Small intestine (tissue), 7 donors: ENCODE measurements at regions not wholly inside any gene's neighbourhood (a gene's known extent, or its start where the extent isn't known, plus 50 kb on each side); places are given as distances from the start of the nearest gene placed in this dataset.

Source experiments
- DNase-seq, 2 donors: peaks; one replicate each; pipeline versions ENCODE4 v3.0.0 to v3.0.0-alpha.2; 2013
- FAIRE-seq: peaks from 2 replicates; lab custom pipeline; 2012; peaks lifted over from hg19 to GRCh38; lab: Jason Lieb, UNC
- H3K27ac ChIP-seq, 3 donors: one replicate each; pipeline ENCODE4 v1.5.1; 2013; ENCODE audit warnings: low read length in 2 of 3, mild to moderate bottlenecking in 2 of 3, control low read depth in 1 of 3, inconsistent platforms in 1 of 3, low read depth in 1 of 3, moderate library complexity in 1 of 3
- H3K27me3 ChIP-seq, 3 donors: one replicate each; pipeline ENCODE4 v1.6.1; 2013; ENCODE audit warnings: low read length in 3 of 3, inconsistent platforms in 1 of 3; ENCODE audit not compliant: control insufficient read depth in 3 of 3, insufficient read depth in 3 of 3
- H3K36me3 ChIP-seq, 3 donors: one replicate each; pipeline ENCODE4 v1.6.1; 2013; ENCODE audit warnings: low read length in 3 of 3, inconsistent platforms in 1 of 3, low read depth in 1 of 3, mild to moderate bottlenecking in 1 of 3, moderate library complexity in 1 of 3; ENCODE audit not compliant: control insufficient read depth in 3 of 3, insufficient read depth in 2 of 3
- H3K4me1 ChIP-seq, 3 donors: one replicate each; pipeline ENCODE4 v1.6.1; 2013; ENCODE audit warnings: low read length in 2 of 3, inconsistent platforms in 1 of 3, low read depth in 1 of 3, mild to moderate bottlenecking in 1 of 3, moderate library complexity in 1 of 3; ENCODE audit not compliant: control insufficient read depth in 3 of 3, insufficient read depth in 2 of 3
- H3K4me3 ChIP-seq, 3 donors: one replicate each; pipeline ENCODE4 v1.5.1; 2013; ENCODE audit warnings: low read length in 3 of 3, control low read depth in 1 of 3, inconsistent platforms in 1 of 3, low read depth in 1 of 3, mild to moderate bottlenecking in 1 of 3, moderate library complexity in 1 of 3
- H3K9me3 ChIP-seq, 2 donors: one replicate each; pipeline ENCODE4 v1.6.1; 2013; ENCODE audit warnings: low read depth in 1 of 2, low read length in 1 of 2; ENCODE audit not compliant: control insufficient read depth in 2 of 2, insufficient read depth in 1 of 2
- WGBS, 3 donors: extraction: QIAGEN DNeasy Blood & Tissue Kit; methylation state at CpG; one replicate each; pipeline ENCODE4 v1.1.7; 2013; 5-methylcytosine and 5-hydroxymethylcytosine counted together
- donor health status: healthy with polysubstance abuse.
- donor health status: control.
- donor health status: control.
- donor health status: Bipolar disorder and iron deficiency.
- donor health status: healthy.

GRCh38 chr1:55700359-55701130, 485.4 kb upstream of the USP24 start:
- Histone ChIP-seq H3K4me1 (no peaks in the 10 kb centered on the region), H3K27ac (no peak overlapping the region), H3K36me3 (no peaks in the 10 kb centered on the region), H3K4me3 (no peak overlapping the region), H3K9me3 (no peaks in the 10 kb centered on the region), H3K27me3 (no peaks in the 10 kb centered on the region)
- FAIRE-seq (no peak), DNase-seq (no peak)
- WGBS, 3 donors, result 58 to 78% (median 69%) methylated on average over 2 of the region's 2 CpGs

DNA sequence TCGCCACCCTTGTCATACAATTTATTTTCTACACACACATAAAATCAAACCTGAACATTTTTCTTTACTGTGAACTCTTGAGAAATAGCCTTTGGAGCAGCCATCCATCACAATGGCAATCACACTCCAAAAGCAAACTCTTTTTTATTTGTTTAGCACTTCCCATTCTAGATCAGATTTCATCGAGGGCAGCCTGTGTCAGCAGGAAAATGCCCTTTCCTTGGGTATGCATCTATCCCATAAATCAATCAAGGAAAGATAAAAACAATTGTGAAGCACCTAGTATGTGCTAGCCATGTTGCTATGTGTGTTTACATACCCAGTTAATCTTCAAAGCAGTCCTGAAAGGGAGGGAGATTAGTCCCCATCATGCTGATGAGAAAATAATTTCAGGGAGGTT, 484.1 kb upstream of the USP24 start:
- 52 to 63% (median 54%) methylated on average over 2 of the region's 2 CpGs for WGBS, 3 donors
- no peak overlapping the region for H3K4me3 ChIP-seq
- H3K27ac ChIP-seq, result no peak overlapping the region
- no peaks in the 10 kb centered on the region for H3K9me3 ChIP-seq
- peaks cover 0 to 4% (median 0%) of the 10 kb centered on the region in 3 donors for H3K4me1 ChIP-seq
- no peaks in the 10 kb centered on the region for H3K27me3 ChIP-seq
- DNase-seq, result no peak
- H3K36me3 ChIP-seq, result no peaks in the 10 kb centered on the region
- no peak for FAIRE-seq

DNA sequence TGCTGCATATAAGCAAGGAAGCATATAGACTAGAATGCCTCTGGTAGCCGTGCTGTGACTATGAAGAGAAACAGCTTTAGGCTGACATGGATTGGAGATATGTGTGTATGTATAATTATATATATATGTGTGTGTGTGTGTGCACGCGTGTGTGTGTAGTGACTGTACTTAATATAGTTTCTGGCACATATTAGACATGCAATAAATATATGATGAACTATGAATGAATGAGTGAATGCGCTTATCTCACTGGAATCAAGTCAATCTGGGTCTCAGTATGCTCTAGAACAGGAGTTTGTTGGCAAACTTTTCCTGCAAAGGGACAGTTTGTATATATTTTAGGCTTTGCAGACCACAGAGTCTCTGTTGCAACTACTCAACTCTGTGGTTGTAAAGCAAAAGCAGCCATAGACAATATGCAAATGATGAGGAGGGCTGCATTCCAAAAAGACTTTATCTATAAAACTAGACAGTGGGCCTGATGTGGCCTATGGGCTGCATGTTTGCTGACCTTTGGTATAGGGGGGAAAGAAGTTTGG, 482.9 kb upstream of the USP24 start:
- no peaks in the 10 kb centered on the region for H3K9me3 ChIP-seq
- WGBS, 3 donors, result 76 to 91% (median 82%) methylated on average over 4 of the region's 4 CpGs
- H3K4me3 ChIP-seq, result no peak overlapping the region
- DNase-seq (no peak), FAIRE-seq (no peak)
- peaks cover 0 to 10% (median 0%) of the 10 kb centered on the region in 3 donors for H3K4me1 ChIP-seq
- H3K36me3 ChIP-seq, result no peaks in the 10 kb centered on the region
- no peaks in the 10 kb centered on the region for H3K27me3 ChIP-seq
- no peak overlapping the region for H3K27ac ChIP-seq

DNA sequence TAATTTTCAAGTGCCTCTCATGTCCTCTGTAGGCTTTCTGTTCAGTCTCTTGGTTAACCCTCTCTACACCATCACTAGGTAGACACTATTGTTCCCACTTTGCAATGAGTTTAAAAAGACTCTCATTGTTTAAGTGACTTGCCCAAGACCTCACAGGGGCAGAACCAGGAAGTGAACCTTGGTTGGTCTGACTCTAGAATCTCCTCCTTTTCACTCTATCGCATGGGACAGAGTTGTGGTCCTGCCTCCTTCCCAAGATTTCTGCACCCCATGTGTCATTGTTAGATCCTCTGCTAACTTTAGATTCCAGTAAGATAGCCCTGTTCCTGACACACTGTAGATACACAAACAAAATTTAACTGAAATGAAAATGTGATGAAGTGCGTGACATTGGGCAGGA, 481.7 kb upstream of the USP24 start:
- Histone ChIP-seq H3K27me3 (no peaks in the 10 kb centered on the region), H3K27ac (no peak overlapping the region), H3K4me1 (peaks cover 0 to 10% (median 0%) of the 10 kb centered on the region in 3 donors), H3K4me3 (no peak overlapping the region), H3K36me3 (no peaks in the 10 kb centered on the region), H3K9me3 (no peaks in the 10 kb centered on the region)
- FAIRE-seq, result no peak
- no peak for DNase-seq
- 68 to 88% (median 85%) methylated on average over 2 of the region's 2 CpGs for WGBS, 3 donors

DNA sequence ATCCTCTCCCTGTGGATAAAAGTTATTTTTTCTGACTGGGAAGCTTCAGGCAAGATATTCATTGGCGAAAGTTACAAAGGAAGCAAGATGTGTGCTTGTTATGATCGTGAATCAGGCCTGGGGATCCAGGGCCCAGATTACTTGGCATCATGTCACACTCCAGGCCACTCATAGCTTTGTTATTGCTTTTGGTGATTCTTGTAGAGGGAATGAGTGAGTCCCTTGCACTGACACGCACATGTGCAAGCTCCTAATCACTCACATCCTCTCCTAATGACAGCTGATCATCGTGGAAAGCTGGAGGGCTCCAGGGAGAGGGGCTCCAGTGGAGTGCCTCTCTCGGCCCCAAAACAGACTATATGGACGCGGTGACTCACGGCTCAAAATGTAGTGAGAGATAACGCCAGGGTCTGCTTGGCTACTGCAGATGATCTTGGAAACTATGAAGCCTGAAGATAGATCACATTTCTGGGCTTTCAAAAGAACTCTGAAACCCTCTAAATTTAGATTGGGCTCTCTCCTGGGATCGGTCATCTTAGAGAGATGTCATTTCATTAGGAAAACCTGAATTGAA, 481.1 kb upstream of the USP24 start:
- FAIRE-seq, result no peak
- Histone ChIP-seq H3K27ac (peak overlapping the region in 1 of 3 donors; percentile 2), H3K4me3 (no peak overlapping the region), H3K9me3 (no peaks in the 10 kb centered on the region), H3K4me1 (peaks cover 0 to 10% (median 0%) of the 10 kb centered on the region in 3 donors), H3K27me3 (no peaks in the 10 kb centered on the region), H3K36me3 (no peaks in the 10 kb centered on the region)
- no peak for DNase-seq
- WGBS, 3 donors, result 75 to 91% (median 79%) methylated on average over 10 of the region's 10 CpGs

GRCh38 chr1:55695552-55695951, 480.4 kb upstream of the USP24 start:
- H3K4me1 ChIP-seq, result peaks cover 0 to 10% (median 0%) of the 10 kb centered on the region in 3 donors
- H3K4me3 ChIP-seq, result no peak overlapping the region
- no peaks in the 10 kb centered on the region for H3K9me3 ChIP-seq
- H3K27ac ChIP-seq, result no peak overlapping the region
- 64 to 86% (median 84%) methylated on average over 5 of the region's 5 CpGs for WGBS, 3 donors
- FAIRE-seq, result no peak
- H3K36me3 ChIP-seq, result no peaks in the 10 kb centered on the region
- no peak for DNase-seq
- no peaks in the 10 kb centered on the region for H3K27me3 ChIP-seq

GRCh38 chr1:55695151-55695550, 480.0 kb upstream of the USP24 start:
- Histone ChIP-seq H3K27me3 (no peaks in the 10 kb centered on the region), H3K9me3 (no peaks in the 10 kb centered on the region), H3K36me3 (no peaks in the 10 kb centered on the region), H3K4me1 (peaks cover 0 to 10% (median 0%) of the 10 kb centered on the region in 3 donors), H3K4me3 (no peak overlapping the region), H3K27ac (no peak overlapping the region)
- FAIRE-seq, result no peak
- 76 to 89% (median 80%) methylated on average over 4 of the region's 4 CpGs for WGBS, 3 donors
- DNase-seq, result no peak

DNA sequence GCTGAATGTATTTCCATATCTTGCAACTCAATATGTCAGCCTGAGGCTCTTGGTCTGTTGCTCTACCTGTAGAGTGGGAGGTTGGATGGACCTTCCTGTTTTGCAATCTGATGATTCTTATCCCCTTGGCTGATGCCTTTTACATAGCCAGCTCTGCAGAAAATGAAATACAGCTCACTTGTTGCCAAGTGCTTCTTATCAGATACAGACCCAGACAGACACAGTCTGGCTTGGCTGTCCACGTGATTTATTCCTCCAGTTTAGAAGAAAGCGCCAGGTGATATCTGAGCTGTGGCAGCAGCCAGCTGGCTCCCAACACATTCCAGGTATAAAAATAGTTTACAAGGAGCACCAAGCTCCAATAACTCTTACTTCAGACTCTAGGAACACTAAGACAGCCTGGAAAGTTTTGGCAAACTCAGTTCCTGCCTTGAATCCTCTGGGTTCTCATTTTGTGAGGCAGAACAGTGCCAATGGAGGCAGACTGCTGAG, 479.2 kb upstream of the USP24 start:
- no peaks in the 10 kb centered on the region for H3K9me3 ChIP-seq
- FAIRE-seq (no peak), DNase-seq (peak; percentile 4 to 79)
- H3K4me1 ChIP-seq, result peaks cover 0 to 10% (median 0%) of the 10 kb centered on the region in 3 donors
- 5 to 58% (median 31%) methylated on average over 2 of the region's 2 CpGs for WGBS, 3 donors
- no peaks in the 10 kb centered on the region for H3K36me3 ChIP-seq
- H3K27ac ChIP-seq, result peak overlapping the region in 1 of 3 donors; percentile 5
- H3K27me3 ChIP-seq, result no peaks in the 10 kb centered on the region
- H3K4me3 ChIP-seq, result no peak overlapping the region
